GM23338 (cell line): ENCODE measurements at regions not wholly inside any gene's neighbourhood (a gene's known extent, or its start where the extent isn't known, plus 50 kb on each side); places are given as distances from the start of the nearest gene placed in this dataset.

Experiments used
- ATAC-seq: fragments of 200-7000 bp; cut with Tn5 transposase; 3 replicates; pipeline ENCODE4 v1.9.1; 2020
- DNase-seq: peaks from one replicate; pipeline ENCODE4 v3.0.0-alpha.2; 2015; ENCODE audit warnings: low spot score
- H2AFZ ChIP-seq: fragments of 200-600 bp; sonication (generic); 2 replicates; pipeline ENCODE4 v1.8.0; 2016; ENCODE audit warnings: antibody characterized with exemption, mild to moderate bottlenecking, moderate library complexity
- H3F3A ChIP-seq: fragments of 200-600 bp; sonication (generic); replicated peaks from 2 replicates; pipeline ENCODE4 v1.8.0; 2017; ENCODE audit warnings: antibody characterized with exemption, mixed run types, low read depth
- H3K27ac ChIP-seq: fragments of 200-600 bp; sonication (generic); 2 replicates; pipeline ENCODE4 v1.6.1; 2016; ENCODE audit warnings: low read depth
- H3K27me3 ChIP-seq: fragments of 200-600 bp; sonication (generic); 2 replicates; pipeline ENCODE4 v1.8.0; 2016; ENCODE audit warnings: mild to moderate bottlenecking, mixed run types, moderate library complexity; ENCODE audit not compliant: insufficient read depth
- H3K36me3 ChIP-seq: fragments of 200-600 bp; sonication (generic); 2 replicates; pipeline ENCODE4 v1.8.0; 2016; ENCODE audit warnings: mild to moderate bottlenecking; ENCODE audit not compliant: insufficient read depth
- H3K4me1 ChIP-seq: fragments of 200-600 bp; sonication (generic); 2 replicates; pipeline ENCODE4 v1.8.0; 2016; ENCODE audit warnings: mild to moderate bottlenecking, moderate library complexity; ENCODE audit not compliant: insufficient read depth
- H3K4me2 ChIP-seq: fragments of 200-600 bp; sonication (generic); 2 replicates; pipeline ENCODE4 v1.7.1; 2017; ENCODE audit warnings: mixed run types
- H3K4me3 ChIP-seq: fragments of 200-600 bp; sonication (generic); 2 replicates; pipeline ENCODE4 v1.6.1; 2016; ENCODE audit warnings: mixed run types
- H3K79me2 ChIP-seq: fragments of 200-600 bp; sonication (generic); replicated peaks from 2 replicates; pipeline ENCODE4 v1.8.0; 2017; ENCODE audit warnings: mild to moderate bottlenecking; ENCODE audit not compliant: insufficient read depth
- H3K9me2 ChIP-seq: fragments of 200-600 bp; sonication (generic); 2 replicates; pipeline ENCODE4 v1.8.0; 2017; ENCODE audit not compliant: insufficient read depth
- H4K20me1 ChIP-seq: fragments of 200-600 bp; sonication (generic); replicated peaks from 2 replicates; pipeline ENCODE4 v1.8.0; 2017; ENCODE audit warnings: mild to moderate bottlenecking; ENCODE audit not compliant: insufficient read depth
- H3K27ac Mint-ChIP-seq: 2 replicates; pipeline ENCODE4 v1.8.0; 2020; ENCODE audit warnings: inconsistent platforms, mild to moderate bottlenecking, moderate library complexity, mixed read lengths
- H3K27me3 Mint-ChIP-seq: 3 replicates; pipeline ENCODE4 v1.8.0; 2022; ENCODE audit warnings: low read depth, mild to moderate bottlenecking, moderate library complexity, mixed read lengths, inconsistent platforms; ENCODE audit not compliant: insufficient read depth, poor library complexity
- H3K36me3 Mint-ChIP-seq: 3 replicates; pipeline ENCODE4 v1.8.0; 2021; ENCODE audit warnings: low read depth, mild to moderate bottlenecking, inconsistent platforms, moderate library complexity, mixed read lengths
- H3K4me1 Mint-ChIP-seq: 3 replicates; pipeline ENCODE4 v1.8.0; 2020; ENCODE audit warnings: mild to moderate bottlenecking, inconsistent platforms, mixed read lengths
- H3K4me3 Mint-ChIP-seq: 3 replicates; pipeline ENCODE4 v1.8.0; 2021; ENCODE audit warnings: moderate library complexity, mild to moderate bottlenecking, inconsistent platforms, mixed read lengths
- H3K9me3 Mint-ChIP-seq: 3 replicates; pipeline ENCODE4 v1.8.0; 2020; ENCODE audit warnings: moderate library complexity, mild to moderate bottlenecking, inconsistent platforms, mixed read lengths
- EZH2 ChIP-seq: fragments of 200-600 bp; sonication (generic); IDR thresholded peaks from one replicate; pipeline ENCODE4 v1.8.0; 2017; ENCODE audit warnings: antibody characterized with exemption, mild to moderate bottlenecking, low read depth; ENCODE audit not compliant: unreplicated experiment
- EZH2phosphoT487 ChIP-seq: fragments of 200-600 bp; sonication (generic); IDR thresholded peaks from one replicate; pipeline ENCODE4 v1.8.1; 2018; ENCODE audit warnings: antibody characterized with exemption; ENCODE audit not compliant: unreplicated experiment
- NANOG ChIP-seq: IDR thresholded peaks from 2 replicates; pipeline ENCODE4 v1.6.1; 2016; ENCODE audit warnings: antibody characterized with exemption, borderline replicate concordance
- POLR2AphosphoS5 ChIP-seq: IDR thresholded peaks from 2 replicates; pipeline ENCODE4 v1.6.1; 2016; ENCODE audit warnings: antibody characterized with exemption, low read depth
- REST ChIP-seq: IDR thresholded peaks from one replicate; pipeline ENCODE4 v1.6.1; 2018; ENCODE audit warnings: antibody characterized with exemption; ENCODE audit not compliant: unreplicated experiment
- STAT1 ChIP-seq: IDR thresholded peaks from one replicate; pipeline ENCODE4 v1.6.1; 2016; ENCODE audit warnings: antibody characterized with exemption; ENCODE audit not compliant: unreplicated experiment
- ZNF114 ChIP-seq: fragments of 250-450 bp; sonication (Bioruptor Pico); IDR thresholded peaks from 2 replicates; pipeline ENCODE4 v1.5.0; 2020; ENCODE audit warnings: mild to moderate bottlenecking, moderate library complexity
- ZNF331 ChIP-seq: fragments of 250-450 bp; sonication (Bioruptor Pico); IDR thresholded peaks from 2 replicates; pipeline ENCODE4 v1.5.0; 2020; ENCODE audit warnings: low read depth, mild to moderate bottlenecking, moderate library complexity
- TF ChIP-seq, protein P1 (sequence below), 2 experiments: fragments of 200-600 bp in 1 of 2; sonication (generic) in 1 of 2; conservative IDR thresholded peaks; 2 replicates each; pipeline versions ENCODE4 v1.5.1 to v1.6.1; 2016 to 2017; ENCODE audit warnings: antibody characterized with exemption in 2 of 2, low read depth in 2 of 2, mild to moderate bottlenecking in 2 of 2, moderate library complexity in 1 of 2
- TF ChIP-seq, protein P2 (sequence below): fragments of 250-450 bp; sonication (Bioruptor Pico); IDR thresholded peaks from 2 replicates; pipeline ENCODE4 v1.5.0; 2020; ENCODE audit warnings: mild to moderate bottlenecking, moderate library complexity

- TF ChIP-seq REST, result no peak
- no peak for TF ChIP-seq ZNF114
- TF ChIP-seq, protein P1, sequence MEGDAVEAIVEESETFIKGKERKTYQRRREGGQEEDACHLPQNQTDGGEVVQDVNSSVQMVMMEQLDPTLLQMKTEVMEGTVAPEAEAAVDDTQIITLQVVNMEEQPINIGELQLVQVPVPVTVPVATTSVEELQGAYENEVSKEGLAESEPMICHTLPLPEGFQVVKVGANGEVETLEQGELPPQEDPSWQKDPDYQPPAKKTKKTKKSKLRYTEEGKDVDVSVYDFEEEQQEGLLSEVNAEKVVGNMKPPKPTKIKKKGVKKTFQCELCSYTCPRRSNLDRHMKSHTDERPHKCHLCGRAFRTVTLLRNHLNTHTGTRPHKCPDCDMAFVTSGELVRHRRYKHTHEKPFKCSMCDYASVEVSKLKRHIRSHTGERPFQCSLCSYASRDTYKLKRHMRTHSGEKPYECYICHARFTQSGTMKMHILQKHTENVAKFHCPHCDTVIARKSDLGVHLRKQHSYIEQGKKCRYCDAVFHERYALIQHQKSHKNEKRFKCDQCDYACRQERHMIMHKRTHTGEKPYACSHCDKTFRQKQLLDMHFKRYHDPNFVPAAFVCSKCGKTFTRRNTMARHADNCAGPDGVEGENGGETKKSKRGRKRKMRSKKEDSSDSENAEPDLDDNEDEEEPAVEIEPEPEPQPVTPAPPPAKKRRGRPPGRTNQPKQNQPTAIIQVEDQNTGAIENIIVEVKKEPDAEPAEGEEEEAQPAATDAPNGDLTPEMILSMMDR (conservative IDR thresholded peaks at IDR 0.05; ENCODE audit: low read depth in 2 of 2), result no peak
- TF ChIP-seq EZH2, result no peak
Observed at GRCh38 chr20:20856306-20856705, 143.9 kb upstream of the RALGAPA2 start (continued).

DNA sequence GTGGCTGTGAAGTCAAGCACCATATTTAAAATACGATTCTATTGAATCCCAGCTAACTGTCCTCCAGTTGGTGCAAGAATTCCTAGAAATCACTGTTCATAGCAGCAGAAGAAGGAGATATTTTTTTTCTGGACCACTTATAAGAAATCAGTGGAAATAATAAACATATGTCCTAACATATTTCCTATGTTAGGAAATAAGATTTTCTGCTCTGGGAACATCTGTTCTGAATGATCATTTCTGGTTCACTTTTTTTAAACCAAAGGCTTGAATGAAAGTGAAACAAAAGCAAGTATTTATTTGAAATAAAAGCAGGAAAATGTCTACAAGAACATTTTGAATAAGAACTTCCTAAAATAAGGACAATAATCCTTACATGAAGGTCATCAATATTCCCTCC, 138.9 kb upstream of the RALGAPA2 start:
- DNase-seq (no peak), ATAC-seq (no peak)
- Histone ChIP-seq H3K9me2 (0 out of 2 replicates have a peak, but pooled peaks cover 11% of the 10 kb centered on the region), H4K20me1 (no peaks in the 10 kb centered on the region; the same call in 1 of the 2 replicates), H3K27ac (no peak overlapping the region), H3K36me3 (no peaks in the 10 kb centered on the region; the same call in 1 of the 2 replicates), H3K79me2 (no peaks in the 10 kb centered on the region), H3K4me3 (no peak overlapping the region), H3F3A (no peaks in the 10 kb centered on the region), H2AFZ (no peak overlapping the region), H3K4me2 (no peak overlapping the region), H3K27me3 (no peaks in the 10 kb centered on the region), H3K4me1 (no peaks in the 10 kb centered on the region)
- H3K9me3 Mint-ChIP-seq, result peaks cover 19% of the 10 kb centered on the region
- no peaks in the 10 kb centered on the region for H3K27me3 Mint-ChIP-seq
- peaks cover 7% of the 10 kb centered on the region; the same call in 2 of the 3 replicates for H3K36me3 Mint-ChIP-seq
- no peak overlapping the region for H3K4me3 Mint-ChIP-seq
- H3K4me1 Mint-ChIP-seq, result no peaks in the 10 kb centered on the region; the same call in 2 of the 3 replicates
- no peak overlapping the region for H3K27ac Mint-ChIP-seq
- TF ChIP-seq, protein P2, sequence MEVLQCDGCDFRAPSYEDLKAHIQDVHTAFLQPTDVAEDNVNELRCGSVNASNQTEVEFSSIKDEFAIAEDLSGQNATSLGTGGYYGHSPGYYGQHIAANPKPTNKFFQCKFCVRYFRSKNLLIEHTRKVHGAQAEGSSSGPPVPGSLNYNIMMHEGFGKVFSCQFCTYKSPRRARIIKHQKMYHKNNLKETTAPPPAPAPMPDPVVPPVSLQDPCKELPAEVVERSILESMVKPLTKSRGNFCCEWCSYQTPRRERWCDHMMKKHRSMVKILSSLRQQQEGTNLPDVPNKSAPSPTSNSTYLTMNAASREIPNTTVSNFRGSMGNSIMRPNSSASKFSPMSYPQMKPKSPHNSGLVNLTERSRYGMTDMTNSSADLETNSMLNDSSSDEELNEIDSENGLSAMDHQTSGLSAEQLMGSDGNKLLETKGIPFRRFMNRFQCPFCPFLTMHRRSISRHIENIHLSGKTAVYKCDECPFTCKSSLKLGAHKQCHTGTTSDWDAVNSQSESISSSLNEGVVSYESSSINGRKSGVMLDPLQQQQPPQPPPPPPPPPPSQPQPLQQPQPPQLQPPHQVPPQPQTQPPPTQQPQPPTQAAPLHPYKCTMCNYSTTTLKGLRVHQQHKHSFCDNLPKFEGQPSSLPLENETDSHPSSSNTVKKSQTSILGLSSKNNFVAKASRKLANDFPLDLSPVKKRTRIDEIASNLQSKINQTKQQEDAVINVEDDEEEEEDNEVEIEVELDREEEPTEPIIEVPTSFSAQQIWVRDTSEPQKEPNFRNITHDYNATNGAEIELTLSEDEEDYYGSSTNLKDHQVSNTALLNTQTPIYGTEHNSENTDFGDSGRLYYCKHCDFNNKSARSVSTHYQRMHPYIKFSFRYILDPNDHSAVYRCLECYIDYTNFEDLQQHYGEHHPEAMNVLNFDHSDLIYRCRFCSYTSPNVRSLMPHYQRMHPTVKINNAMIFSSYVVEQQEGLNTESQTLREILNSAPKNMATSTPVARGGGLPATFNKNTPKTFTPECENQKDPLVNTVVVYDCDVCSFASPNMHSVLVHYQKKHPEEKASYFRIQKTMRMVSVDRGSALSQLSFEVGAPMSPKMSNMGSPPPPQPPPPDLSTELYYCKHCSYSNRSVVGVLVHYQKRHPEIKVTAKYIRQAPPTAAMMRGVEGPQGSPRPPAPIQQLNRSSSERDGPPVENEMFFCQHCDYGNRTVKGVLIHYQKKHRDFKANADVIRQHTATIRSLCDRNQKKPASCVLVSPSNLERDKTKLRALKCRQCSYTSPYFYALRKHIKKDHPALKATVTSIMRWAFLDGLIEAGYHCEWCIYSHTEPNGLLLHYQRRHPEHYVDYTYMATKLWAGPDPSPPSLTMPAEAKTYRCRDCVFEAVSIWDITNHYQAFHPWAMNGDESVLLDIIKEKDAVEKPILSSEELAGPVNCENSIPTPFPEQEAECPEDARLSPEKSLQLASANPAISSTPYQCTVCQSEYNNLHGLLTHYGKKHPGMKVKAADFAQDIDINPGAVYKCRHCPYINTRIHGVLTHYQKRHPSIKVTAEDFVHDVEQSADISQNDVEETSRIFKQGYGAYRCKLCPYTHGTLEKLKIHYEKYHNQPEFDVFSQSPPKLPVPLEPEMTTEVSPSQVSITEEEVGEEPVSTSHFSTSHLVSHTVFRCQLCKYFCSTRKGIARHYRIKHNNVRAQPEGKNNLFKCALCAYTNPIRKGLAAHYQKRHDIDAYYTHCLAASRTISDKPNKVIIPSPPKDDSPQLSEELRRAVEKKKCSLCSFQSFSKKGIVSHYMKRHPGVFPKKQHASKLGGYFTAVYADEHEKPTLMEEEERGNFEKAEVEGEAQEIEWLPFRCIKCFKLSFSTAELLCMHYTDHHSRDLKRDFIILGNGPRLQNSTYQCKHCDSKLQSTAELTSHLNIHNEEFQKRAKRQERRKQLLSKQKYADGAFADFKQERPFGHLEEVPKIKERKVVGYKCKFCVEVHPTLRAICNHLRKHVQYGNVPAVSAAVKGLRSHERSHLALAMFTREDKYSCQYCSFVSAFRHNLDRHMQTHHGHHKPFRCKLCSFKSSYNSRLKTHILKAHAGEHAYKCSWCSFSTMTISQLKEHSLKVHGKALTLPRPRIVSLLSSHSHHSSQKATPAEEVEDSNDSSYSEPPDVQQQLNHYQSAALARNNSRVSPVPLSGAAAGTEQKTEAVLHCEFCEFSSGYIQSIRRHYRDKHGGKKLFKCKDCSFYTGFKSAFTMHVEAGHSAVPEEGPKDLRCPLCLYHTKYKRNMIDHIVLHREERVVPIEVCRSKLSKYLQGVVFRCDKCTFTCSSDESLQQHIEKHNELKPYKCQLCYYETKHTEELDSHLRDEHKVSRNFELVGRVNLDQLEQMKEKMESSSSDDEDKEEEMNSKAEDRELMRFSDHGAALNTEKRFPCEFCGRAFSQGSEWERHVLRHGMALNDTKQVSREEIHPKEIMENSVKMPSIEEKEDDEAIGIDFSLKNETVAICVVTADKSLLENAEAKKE (CRISPR knock-in tag), result no peak
- TF ChIP-seq NANOG (no peak), STAT1 (no peak), ZNF331 (CRISPR knock-in tag) (no peak), EZH2phosphoT487 (no peak), POLR2AphosphoS5 (no peak)
- TF ChIP-seq, protein P1 (conservative IDR thresholded peaks at IDR 0.05; ENCODE audit: low read depth in 2 of 2), result no peak
